WI38 (cell line): ENCODE measurements at regions not wholly inside any gene's neighbourhood (a gene's known extent, or its start where the extent isn't known, plus 50 kb on each side); places are given as distances from the start of the nearest gene placed in this dataset.

Source experiments
- H3K4me3 ChIP-seq: 2 replicates; pipeline ENCODE4 v1.5.1; 2011; ENCODE audit warnings: low read depth, mild to moderate bottlenecking, control low read depth, low read length
- TF ChIP-seq, protein P1 (sequence below): IDR thresholded peaks from 2 replicates; pipeline ENCODE4 v1.5.1; 2012; ENCODE audit warnings: low read depth, mild to moderate bottlenecking, control low read depth, low read length

DNA sequence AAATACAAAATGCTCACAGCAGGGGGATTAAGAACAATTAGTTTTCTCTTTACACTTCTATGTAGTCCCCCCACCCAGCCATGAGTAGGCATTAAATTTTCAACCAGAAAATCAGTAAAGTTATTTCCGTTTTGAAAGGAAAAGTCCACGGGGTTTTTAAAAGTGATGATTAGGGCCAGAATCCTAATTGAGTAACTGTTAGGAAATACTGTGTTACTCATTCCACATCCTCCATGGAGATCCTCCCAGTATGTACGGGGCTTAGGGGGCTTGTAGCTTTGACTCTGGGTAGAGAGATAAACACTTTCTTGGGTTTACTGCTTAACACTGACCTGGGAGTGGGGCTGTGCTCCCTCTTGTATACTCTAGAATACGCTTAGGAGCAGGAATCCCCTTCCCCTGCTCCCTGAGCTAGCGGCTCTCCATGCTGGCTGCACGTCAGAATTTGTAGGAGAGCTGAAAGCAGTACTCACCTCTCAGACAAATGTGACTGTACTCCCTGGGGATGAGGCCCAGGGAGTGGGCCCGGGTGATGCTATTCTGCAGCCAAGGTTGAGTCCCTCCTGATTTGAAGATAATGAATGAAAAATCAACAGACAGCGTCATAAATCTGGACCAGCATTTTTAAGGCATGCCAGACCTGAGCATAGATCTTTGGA is 100.5 kb downstream of the SLC4A3 start:
- TF ChIP-seq, protein P1, sequence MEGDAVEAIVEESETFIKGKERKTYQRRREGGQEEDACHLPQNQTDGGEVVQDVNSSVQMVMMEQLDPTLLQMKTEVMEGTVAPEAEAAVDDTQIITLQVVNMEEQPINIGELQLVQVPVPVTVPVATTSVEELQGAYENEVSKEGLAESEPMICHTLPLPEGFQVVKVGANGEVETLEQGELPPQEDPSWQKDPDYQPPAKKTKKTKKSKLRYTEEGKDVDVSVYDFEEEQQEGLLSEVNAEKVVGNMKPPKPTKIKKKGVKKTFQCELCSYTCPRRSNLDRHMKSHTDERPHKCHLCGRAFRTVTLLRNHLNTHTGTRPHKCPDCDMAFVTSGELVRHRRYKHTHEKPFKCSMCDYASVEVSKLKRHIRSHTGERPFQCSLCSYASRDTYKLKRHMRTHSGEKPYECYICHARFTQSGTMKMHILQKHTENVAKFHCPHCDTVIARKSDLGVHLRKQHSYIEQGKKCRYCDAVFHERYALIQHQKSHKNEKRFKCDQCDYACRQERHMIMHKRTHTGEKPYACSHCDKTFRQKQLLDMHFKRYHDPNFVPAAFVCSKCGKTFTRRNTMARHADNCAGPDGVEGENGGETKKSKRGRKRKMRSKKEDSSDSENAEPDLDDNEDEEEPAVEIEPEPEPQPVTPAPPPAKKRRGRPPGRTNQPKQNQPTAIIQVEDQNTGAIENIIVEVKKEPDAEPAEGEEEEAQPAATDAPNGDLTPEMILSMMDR = no peak
- H3K4me3 ChIP-seq = no peak overlapping the region

DNA sequence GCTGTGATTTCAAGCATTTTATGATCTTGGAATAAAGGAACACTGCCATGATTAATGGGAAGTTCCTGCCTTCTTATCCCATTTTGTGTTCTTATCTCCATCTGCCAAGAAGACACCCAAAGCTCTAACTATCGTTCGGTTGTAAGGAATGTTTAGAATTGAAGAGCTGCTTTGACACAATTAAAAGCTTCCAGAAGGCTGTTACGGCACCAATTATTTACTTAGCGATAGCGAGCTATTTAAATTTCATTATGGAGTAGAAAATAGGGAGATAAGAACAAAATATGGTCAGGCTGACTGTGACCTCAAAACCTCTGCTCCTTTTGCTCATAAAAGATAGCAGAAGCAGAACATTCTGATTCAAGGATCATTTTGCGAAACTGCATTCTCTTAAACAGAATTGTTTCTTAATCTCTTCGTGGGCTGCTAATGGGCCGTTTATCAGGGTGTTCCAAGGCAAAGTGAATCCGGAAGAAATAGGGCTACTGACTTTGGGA is 101.6 kb downstream of the SLC4A3 start:
- TF ChIP-seq, protein P1 = no peak
- H3K4me3 ChIP-seq = no peak overlapping the region

- no peak overlapping the region for H3K4me3 ChIP-seq
- TF ChIP-seq, protein P1 = no peak
Measured at GRCh38 chr2:219731173-219731572, 103.7 kb downstream of the SLC4A3 start.

DNA sequence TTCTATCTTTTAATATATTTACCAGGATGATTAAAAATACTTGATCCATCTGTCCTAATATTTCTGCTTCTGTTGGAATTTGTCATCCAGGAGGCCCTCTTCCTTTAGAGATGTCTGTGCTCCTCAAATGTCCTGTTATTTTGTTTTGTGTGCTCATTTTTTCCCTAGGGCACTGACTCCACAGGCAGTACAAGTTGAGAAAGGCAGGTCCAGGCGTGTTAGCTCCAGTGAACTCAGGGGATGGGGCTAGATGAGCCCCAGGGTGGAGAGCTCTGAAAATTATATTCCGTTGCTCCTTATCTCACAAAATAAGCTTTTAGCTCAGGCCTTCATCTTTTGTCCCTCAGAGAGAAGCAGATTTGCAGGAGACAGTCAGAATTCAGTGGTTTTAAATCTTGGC is 105.7 kb downstream of the SLC4A3 start:
- TF ChIP-seq, protein P1 = no peak
- no peak overlapping the region for H3K4me3 ChIP-seq

DNA sequence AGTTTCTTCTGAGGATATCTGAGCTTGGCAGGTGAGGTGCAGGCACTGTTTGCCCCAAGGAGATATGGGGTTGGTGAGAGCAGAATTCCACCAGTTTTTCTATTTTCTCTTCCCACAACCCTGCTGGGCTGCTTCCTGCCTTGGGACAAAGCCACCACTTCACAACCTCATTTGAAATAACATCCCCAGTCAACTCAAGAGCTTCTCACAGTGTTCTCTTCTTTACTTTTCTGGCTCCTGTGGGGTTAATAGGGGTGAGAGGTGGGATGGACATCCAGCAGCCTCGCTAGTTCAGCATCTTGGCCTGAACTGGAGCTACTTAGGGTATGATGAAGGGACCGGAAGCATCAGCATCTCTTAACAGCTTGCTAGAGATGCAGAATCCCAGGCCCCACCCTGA is 106.3 kb downstream of the SLC4A3 start:
- H3K4me3 ChIP-seq = no peak overlapping the region
- TF ChIP-seq, protein P1 = no peak

GRCh38 chr2:219736209-219736608 is 108.8 kb downstream of the SLC4A3 start:
- TF ChIP-seq, protein P1 = peak; percentile 8; the same call in 1 of the 2 replicates
- H3K4me3 ChIP-seq = no peak overlapping the region

DNA sequence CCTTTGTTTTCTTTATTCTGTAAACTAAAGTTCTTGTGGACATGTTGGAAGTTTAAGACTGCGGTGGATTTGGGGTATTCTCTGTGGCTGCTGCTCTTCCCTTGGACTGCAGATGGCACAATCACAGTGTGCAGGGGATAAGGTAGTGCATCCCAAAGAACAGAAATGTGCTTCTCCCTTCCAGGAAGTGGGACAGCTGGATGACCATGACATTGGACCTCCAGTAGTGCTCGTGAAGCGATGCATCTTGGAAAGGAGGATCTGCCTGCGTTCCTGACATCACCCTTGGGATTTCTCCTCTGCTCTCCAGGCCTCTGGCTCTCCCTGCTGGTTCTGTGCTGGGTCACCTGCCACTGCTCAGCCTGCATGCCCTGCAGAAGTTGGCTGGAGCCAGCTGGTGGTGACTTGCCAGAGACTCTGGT is 109.9 kb downstream of the SLC4A3 start:
- TF ChIP-seq, protein P1 = peak; percentile 31; the same call in 1 of the 2 replicates

More for the DNA sequence above, 109.9 kb downstream of the SLC4A3 start:
- H3K4me3 ChIP-seq = no peak overlapping the region
